VCaP (cell line): ENCODE measurements at regions not wholly inside any gene's neighbourhood (a gene's known extent, or its start where the extent isn't known, plus 50 kb on each side); places are given as distances from the start of the nearest gene placed in this dataset.

Experiments used
- H3K27ac ChIP-seq: fragments of 450-650 bp; 2 replicates; pipeline ENCODE4 v1.5.1; 2017
- TF ChIP-seq, protein P1 (sequence below): fragments of 450-650 bp; conservative IDR thresholded peaks from 2 replicates; pipeline ENCODE4 v1.5.1; 2017; ENCODE audit warnings: mild to moderate bottlenecking, moderate library complexity

DNA sequence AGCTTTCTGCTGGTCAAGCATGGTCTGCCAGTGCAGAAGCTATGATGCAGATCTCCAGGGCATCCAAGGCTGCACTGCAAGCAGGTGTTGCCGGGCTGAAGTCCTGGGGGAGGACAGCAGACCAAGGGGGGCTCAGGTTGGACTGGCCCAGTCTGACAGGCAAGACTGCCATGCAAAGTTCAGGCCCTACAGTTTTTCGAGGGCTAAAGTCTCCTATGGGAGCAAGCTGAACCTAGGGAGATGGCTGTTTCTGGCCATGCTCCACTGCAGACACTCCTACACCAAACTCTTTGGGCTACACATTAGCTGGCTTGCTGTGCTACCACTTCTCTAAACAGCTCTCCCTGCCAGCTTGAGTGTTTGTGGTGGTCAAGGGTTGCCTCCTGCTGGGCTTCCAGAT lies 130.0 kb upstream of the SYNCRIP start:
- TF ChIP-seq, protein P1, sequence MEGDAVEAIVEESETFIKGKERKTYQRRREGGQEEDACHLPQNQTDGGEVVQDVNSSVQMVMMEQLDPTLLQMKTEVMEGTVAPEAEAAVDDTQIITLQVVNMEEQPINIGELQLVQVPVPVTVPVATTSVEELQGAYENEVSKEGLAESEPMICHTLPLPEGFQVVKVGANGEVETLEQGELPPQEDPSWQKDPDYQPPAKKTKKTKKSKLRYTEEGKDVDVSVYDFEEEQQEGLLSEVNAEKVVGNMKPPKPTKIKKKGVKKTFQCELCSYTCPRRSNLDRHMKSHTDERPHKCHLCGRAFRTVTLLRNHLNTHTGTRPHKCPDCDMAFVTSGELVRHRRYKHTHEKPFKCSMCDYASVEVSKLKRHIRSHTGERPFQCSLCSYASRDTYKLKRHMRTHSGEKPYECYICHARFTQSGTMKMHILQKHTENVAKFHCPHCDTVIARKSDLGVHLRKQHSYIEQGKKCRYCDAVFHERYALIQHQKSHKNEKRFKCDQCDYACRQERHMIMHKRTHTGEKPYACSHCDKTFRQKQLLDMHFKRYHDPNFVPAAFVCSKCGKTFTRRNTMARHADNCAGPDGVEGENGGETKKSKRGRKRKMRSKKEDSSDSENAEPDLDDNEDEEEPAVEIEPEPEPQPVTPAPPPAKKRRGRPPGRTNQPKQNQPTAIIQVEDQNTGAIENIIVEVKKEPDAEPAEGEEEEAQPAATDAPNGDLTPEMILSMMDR: no peak
- H3K27ac ChIP-seq: no peak overlapping the region

DNA sequence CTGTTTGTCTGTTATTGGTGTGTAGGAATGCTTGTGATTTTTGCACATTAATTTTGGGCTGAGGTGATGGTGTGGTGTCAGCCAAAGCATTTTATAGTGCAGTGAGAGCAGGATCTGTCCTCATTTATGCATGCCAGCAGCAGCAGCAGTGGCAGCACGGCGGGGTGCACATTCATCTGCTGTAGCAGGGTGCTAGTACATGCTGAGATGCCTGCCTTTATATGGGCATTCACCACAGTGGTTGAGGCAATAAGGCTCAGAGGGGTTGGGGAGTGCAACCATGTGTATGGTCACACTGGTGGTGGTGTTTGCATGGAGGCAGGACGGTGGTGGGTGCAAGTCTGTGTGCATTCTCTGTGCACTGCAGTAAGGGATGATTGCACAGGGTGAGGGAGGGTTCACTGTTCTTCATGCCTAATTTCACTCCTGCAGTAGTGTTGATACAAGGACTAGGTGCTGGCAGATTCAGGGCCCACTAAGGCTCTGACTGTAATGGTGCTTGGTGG lies 129.3 kb upstream of the SYNCRIP start:
- no peak overlapping the region for H3K27ac ChIP-seq
- TF ChIP-seq, protein P1: no peak

DNA sequence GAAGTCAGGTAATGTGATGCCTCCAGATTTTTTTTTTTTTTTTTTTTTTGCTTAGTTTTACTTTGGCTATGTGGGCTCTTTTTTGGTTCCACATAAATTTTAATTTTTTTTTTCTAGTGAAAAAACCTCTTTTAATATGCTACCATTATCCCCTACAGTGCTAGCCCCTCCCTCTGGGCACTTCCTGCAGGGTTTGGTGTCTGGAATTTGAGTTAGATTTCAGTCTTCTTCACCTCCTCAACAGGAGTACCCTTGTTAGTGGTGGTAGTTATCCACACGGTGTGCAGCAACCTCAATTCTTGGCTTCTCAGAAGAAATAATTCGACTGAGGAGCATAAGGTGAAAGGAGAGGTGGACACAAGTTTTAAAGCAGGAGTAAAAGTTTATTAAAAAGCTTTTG lies 128.8 kb upstream of the SYNCRIP start:
- TF ChIP-seq, protein P1: no peak
- no peak overlapping the region for H3K27ac ChIP-seq

DNA sequence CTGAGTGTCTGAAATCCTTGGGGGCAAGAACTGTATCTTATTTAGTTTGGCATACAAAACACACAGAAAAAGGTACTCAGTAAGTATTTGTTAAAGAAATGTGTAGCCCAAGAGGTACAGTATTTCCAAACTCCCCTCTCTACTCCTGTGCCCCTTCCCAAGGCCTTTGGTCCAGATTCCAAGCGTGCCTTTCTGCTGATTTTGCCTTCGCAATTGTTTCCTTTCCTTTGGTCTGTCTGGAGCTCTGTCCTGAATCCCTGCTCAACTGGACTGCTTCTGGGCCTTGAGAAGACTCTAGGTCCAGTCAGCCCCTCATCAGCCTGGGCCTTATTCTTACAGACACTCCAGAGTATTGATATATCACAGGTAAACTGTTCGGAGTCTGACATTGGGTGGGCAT lies 122.2 kb upstream of the SYNCRIP start:
- H3K27ac ChIP-seq: no peak overlapping the region
- TF ChIP-seq, protein P1: no peak

DNA sequence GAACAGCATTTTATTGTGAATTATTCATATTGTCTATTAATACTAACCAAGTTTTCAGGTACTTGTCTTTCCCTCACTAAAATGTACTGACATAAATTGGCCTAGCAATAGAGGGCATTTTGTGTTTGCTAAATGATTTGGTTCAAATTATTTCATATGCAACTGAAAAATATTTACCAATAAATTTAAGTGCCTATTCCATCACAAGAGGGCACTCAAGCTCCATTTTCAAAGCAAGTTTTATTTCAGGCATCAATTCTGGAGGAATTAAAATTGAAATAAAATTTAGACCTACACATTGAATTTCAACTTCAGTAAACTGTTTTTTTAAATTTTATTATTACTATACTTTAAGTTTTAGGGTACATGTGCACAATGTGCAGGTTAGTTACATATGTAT lies 114.3 kb upstream of the SYNCRIP start:
- H3K27ac ChIP-seq: no peak overlapping the region

DNA sequence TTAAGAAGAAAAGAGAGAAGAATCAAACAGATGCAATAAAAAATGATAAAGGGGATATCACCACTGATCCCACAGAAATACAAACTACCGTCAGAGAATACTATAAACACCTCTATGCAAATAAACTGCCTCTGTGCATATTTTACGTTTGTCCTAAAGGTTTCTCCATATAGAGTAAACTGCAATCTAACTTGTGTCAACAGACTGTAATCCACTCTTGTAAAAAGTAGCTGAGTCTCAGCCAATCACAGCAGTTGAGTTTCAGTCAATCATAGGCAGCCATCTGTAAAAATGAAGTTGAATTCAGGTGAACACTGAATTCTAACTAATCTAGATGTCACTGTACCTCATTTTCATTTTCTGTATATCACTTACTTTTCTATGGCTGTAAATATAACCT lies 112.2 kb upstream of the SYNCRIP start:
- TF ChIP-seq, protein P1: no peak
- no peak overlapping the region for H3K27ac ChIP-seq

More for the DNA sequence above, 114.3 kb upstream of the SYNCRIP start:
- TF ChIP-seq, protein P1: peak; percentile 81

DNA sequence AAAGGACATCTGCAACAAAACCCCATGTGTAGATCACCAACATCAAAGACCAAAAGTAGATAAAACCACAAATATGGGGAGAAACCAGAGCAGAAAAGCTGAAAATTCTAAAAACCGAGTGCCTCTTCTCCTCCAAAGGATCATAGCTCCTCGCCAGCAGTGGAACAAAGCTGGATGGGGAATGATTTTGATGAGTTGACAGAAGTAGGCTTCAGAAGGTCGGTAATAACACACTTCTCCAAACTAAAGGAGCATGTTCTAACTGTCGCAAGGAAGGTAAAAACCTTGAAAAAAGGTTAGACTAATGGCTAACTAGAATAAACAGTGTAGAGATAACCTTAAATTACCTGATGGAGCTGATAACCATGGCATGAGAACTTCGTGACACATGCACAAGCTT lies 109.9 kb upstream of the SYNCRIP start:
- TF ChIP-seq, protein P1: no peak
- H3K27ac ChIP-seq: no peak overlapping the region
